HepG2 (cell line): ENCODE measurements at regions not wholly inside any gene's neighbourhood (a gene's known extent, or its start where the extent isn't known, plus 50 kb on each side); places are given as distances from the start of the nearest gene placed in this dataset.

Source experiments
- ATAC-seq: fragments of 200-7000 bp; cut with Tn5 transposase; 3 replicates; pipeline ENCODE4 v1.9.1; 2020; ENCODE audit warnings: mild to moderate bottlenecking, moderate library complexity
- BruUV-seq: library from RNA; stranded (reverse); fragments of 400-500 nt; replicated peaks from 2 replicates; lab custom pipeline; 2021; lab: Mats Ljungman, UMichigan
- CTCF ChIA-PET: fragments of 300-600 bp; formaldehyde crosslinking; extraction: SDS; loops from one replicate; lab custom pipeline; 2021; ENCODE audit warnings: low total read pairs, inconsistent platforms, low intra/inter-chr PET ratio; lab: Yijun Ruan, JAX
- POLR2A ChIA-PET: fragments of 350-600 bp; sonication (Branson Sonifier 250); formaldehyde crosslinking; loops from one replicate; lab custom pipeline; 2020; ENCODE audit warnings: antibody characterized with exemption, inconsistent platforms; lab: Yijun Ruan, JAX
- DNase-seq: peaks from one replicate; pipeline ENCODE4 v3.0.0-alpha.2; 2015; ENCODE audit warnings: low spot score
- FAIRE-seq: peaks from 3 replicates; lab custom pipeline; 2011; peaks lifted over from hg19 to GRCh38; lab: Jason Lieb, UNC
- H2AFZ ChIP-seq: one replicate; pipeline ENCODE4 v1.6.1; 2011; ENCODE audit warnings: low read length, inconsistent platforms
- H3K27ac ChIP-seq: fragments of 300-600 bp; 3 replicates; pipeline ENCODE4 v1.8.0; 2011; ENCODE audit warnings: mixed run types, mild to moderate bottlenecking, mixed read lengths, low read length, inconsistent platforms; ENCODE audit not compliant: insufficient read depth; ENCODE audit errors: extremely low read length
- H3K27me3 ChIP-seq, 2 experiments: fragments of 200-600 bp in 1 of 2; 2 replicates in 1 of 2; 3 replicates in 1 of 2; pipeline versions ENCODE4 v1.6.0 to v1.8.0; 2011; ENCODE audit warnings: low read length in 2 of 2, mild to moderate bottlenecking in 2 of 2, moderate library complexity in 2 of 2, inconsistent platforms in 1 of 2; ENCODE audit not compliant: insufficient read depth in 2 of 2, control insufficient read depth in 1 of 2
- H3K36me3 ChIP-seq, 2 experiments: fragments of 200-600 bp in 1 of 2; replicated peaks in 1 of 2; 2 replicates in 1 of 2; 3 replicates in 1 of 2; pipeline versions ENCODE4 v1.5.1 to v1.8.0; 2011; ENCODE audit warnings: low read length in 2 of 2, inconsistent platforms in 1 of 2; ENCODE audit not compliant: insufficient read depth in 2 of 2, control insufficient read depth in 1 of 2
- H3K4me1 ChIP-seq: 2 replicates; pipeline ENCODE4 v1.5.1; 2012; ENCODE audit warnings: low read length, inconsistent platforms; ENCODE audit not compliant: insufficient read depth
- H3K4me2 ChIP-seq: 2 replicates; pipeline ENCODE4 v1.6.0; 2011; ENCODE audit warnings: low read depth, low read length, inconsistent platforms
- H3K4me3 ChIP-seq, 3 experiments: fragments of 200-600 bp in 1 of 3; sonication (generic), shearing (Covaris generic) in 1 of 3; replicated peaks in 1 of 3; 2 replicates each; pipeline ENCODE4 v1.5.1; 2011 to 2016; ENCODE audit warnings: low read length in 3 of 3, inconsistent platforms in 2 of 3, low read depth in 2 of 3, mild to moderate bottlenecking in 2 of 3, control low read depth in 1 of 3, mixed read lengths in 1 of 3; ENCODE audit not compliant: insufficient read depth in 1 of 3
- H3K79me2 ChIP-seq: one replicate; pipeline ENCODE4 v1.6.1; 2011; ENCODE audit warnings: low read length, inconsistent platforms; ENCODE audit not compliant: insufficient read depth
- H3K9ac ChIP-seq: 2 replicates; pipeline ENCODE4 v1.6.0; 2011; ENCODE audit warnings: mild to moderate bottlenecking, low read depth, low read length, inconsistent platforms; ENCODE audit not compliant: insufficient read depth
- H3K9me3 ChIP-seq: 2 replicates; pipeline ENCODE4 v1.5.1; 2012; ENCODE audit warnings: mild to moderate bottlenecking, low read length
- H4K20me1 ChIP-seq: 2 replicates; pipeline ENCODE4 v1.6.0; 2011; ENCODE audit warnings: inconsistent platforms, mild to moderate bottlenecking, low read length, moderate library complexity; ENCODE audit not compliant: insufficient read depth
- CAMTA2 ChIP-seq: sonication (generic); formaldehyde crosslinking; IDR thresholded peaks from 2 replicates; pipeline ENCODE4 v1.4.0; 2020; ENCODE audit warnings: mild to moderate bottlenecking, missing genetic modification reagents, borderline replicate concordance
- HIVEP1 ChIP-seq: sonication (generic); formaldehyde crosslinking; IDR thresholded peaks from 2 replicates; pipeline ENCODE4 v1.4.0; 2020; ENCODE audit warnings: mild to moderate bottlenecking, missing genetic modification reagents
- HMGXB3 ChIP-seq: sonication (generic); formaldehyde crosslinking; IDR thresholded peaks from 2 replicates; pipeline ENCODE4 v1.4.0; 2020; ENCODE audit warnings: missing genetic modification reagents, borderline replicate concordance
- MXI1 ChIP-seq: IDR thresholded peaks from 3 replicates; pipeline ENCODE4 v1.6.1; 2012; ENCODE audit warnings: low read depth, low read length, inconsistent platforms, borderline replicate concordance
- NCOA5 ChIP-seq: sonication (generic); formaldehyde crosslinking; IDR thresholded peaks from 2 replicates; pipeline ENCODE4 v1.4.0; 2020; ENCODE audit warnings: missing genetic modification reagents
- RBM39 ChIP-seq: fragments of 200-400 bp; formaldehyde crosslinking; IDR thresholded peaks from one replicate; pipeline ENCODE4 v1.6.1; 2018; ENCODE audit warnings: antibody characterized with exemption, mild to moderate bottlenecking, low read depth, low read length; ENCODE audit not compliant: poor library complexity, severe bottlenecking
- SP140L ChIP-seq: sonication (generic); formaldehyde crosslinking; IDR thresholded peaks from 2 replicates; pipeline ENCODE4 v1.4.0; 2020; ENCODE audit warnings: missing genetic modification reagents, borderline replicate concordance
- TFDP2 ChIP-seq: sonication (generic); formaldehyde crosslinking; IDR thresholded peaks from 2 replicates; pipeline ENCODE4 v1.4.0; 2020; ENCODE audit warnings: missing genetic modification reagents
- ZBTB1 ChIP-seq: sonication (generic); formaldehyde crosslinking; IDR thresholded peaks from 2 replicates; pipeline ENCODE4 v1.4.0; 2020; ENCODE audit warnings: missing genetic modification reagents, borderline replicate concordance
- ZBTB21 ChIP-seq: sonication (generic); formaldehyde crosslinking; IDR thresholded peaks from 2 replicates; pipeline ENCODE4 v1.4.0; 2020; ENCODE audit warnings: missing genetic modification reagents
- ZNF367 ChIP-seq: sonication (generic); formaldehyde crosslinking; IDR thresholded peaks from 2 replicates; pipeline ENCODE4 v1.4.0; 2020; ENCODE audit warnings: missing genetic modification reagents, borderline replicate concordance
- ZNF646 ChIP-seq: sonication (generic); formaldehyde crosslinking; IDR thresholded peaks from 2 replicates; pipeline ENCODE4 v1.9.0; 2021; ENCODE audit warnings: mild to moderate bottlenecking, missing genetic modification reagents
- ZSCAN31 ChIP-seq: sonication (generic); formaldehyde crosslinking; IDR thresholded peaks from 2 replicates; pipeline ENCODE4 v1.5.0; 2020; ENCODE audit warnings: low read depth, mild to moderate bottlenecking, missing genetic modification reagents
- WGBS: methylation state at CpG from one replicate; pipeline ENCODE4 v1.1.6; 2017; ENCODE audit warnings: low lambda C conversion rate; 5-methylcytosine and 5-hydroxymethylcytosine counted together
- in situ Hi-C: cut with HindIII; loops from 2 replicates; pipeline ENCODE4 v1.10.0; 2017; ENCODE audit warnings: low pct_unique_long_range_greater_than_20kb; ENCODE audit not compliant: extremely low pct_ligation_motif_present
- intact Hi-C: fragments of 100-400 bp; cut with micrococcal nuclease; formaldehyde crosslinking; loops from one replicate; pipeline ENCODE4 v1.10.0; 2022; ENCODE audit not compliant: unreplicated experiment

GRCh38 chr3:104594491-104594890 is 772.2 kb upstream of the ALCAM start:
- Histone ChIP-seq H3K9ac (no peak overlapping the region), H3K36me3 (no peaks in the 10 kb centered on the region), H3K27ac (no peak overlapping the region), H3K4me3 (no peak overlapping the region), H3K27me3 (no peaks in the 10 kb centered on the region), H3K4me1 (no peaks in the 10 kb centered on the region), H3K9me3 (no peaks in the 10 kb centered on the region), H3K4me2 (no peak overlapping the region), H3K79me2 (no peaks in the 10 kb centered on the region), H4K20me1 (no peaks in the 10 kb centered on the region; the same call in 1 of the 2 replicates), H2AFZ (no peak overlapping the region)
- CTCF ChIA-PET: no interaction called here
- FAIRE-seq (no peak), DNase-seq (no peak), ATAC-seq (no peak)
- POLR2A ChIA-PET: no interaction called here
- BruUV-seq: no TSS peak
- in situ Hi-C loops (no loop called here), intact Hi-C loops (no loop called here)
- 24% methylated on average over 2 of the region's 2 CpGs for WGBS
- no peak for TF ChIP-seq RBM39
- no peak for TF ChIP-seq CAMTA2 (CRISPR knock-in tag)
- TF ChIP-seq SP140L (CRISPR knock-in tag): no peak
- TF ChIP-seq HIVEP1: no peak
- no peak for TF ChIP-seq ZSCAN31 (CRISPR knock-in tag)
- no peak for TF ChIP-seq HMGXB3 (CRISPR knock-in tag)
- no peak for TF ChIP-seq TFDP2 (CRISPR knock-in tag)
- TF ChIP-seq ZBTB1 (CRISPR knock-in tag): no peak
- TF ChIP-seq NCOA5 (CRISPR knock-in tag): no peak
- no peak for TF ChIP-seq ZNF367
- no peak for TF ChIP-seq ZBTB21 (CRISPR knock-in tag)
- no peak for TF ChIP-seq MXI1
- TF ChIP-seq ZNF646: no peak
